HG03066 (cell line): ENCODE measurements at regions not wholly inside any gene's neighbourhood (a gene's known extent, or its start where the extent isn't known, plus 50 kb on each side); places are given as distances from the start of the nearest gene placed in this dataset.
"Not testable (repeated sequence)": the region's sequence is repeated elsewhere in the genome, so short reads cannot be mapped to it uniquely, and the experiment has no call there.

ENCODE experiments used
- ATAC-seq: cut with Tn5 transposase; IDR thresholded peaks from one replicate; pipeline ENCODE4 v1.9.1; 2021; ENCODE audit warnings: low read depth; ENCODE audit not compliant: unreplicated experiment

DNA sequence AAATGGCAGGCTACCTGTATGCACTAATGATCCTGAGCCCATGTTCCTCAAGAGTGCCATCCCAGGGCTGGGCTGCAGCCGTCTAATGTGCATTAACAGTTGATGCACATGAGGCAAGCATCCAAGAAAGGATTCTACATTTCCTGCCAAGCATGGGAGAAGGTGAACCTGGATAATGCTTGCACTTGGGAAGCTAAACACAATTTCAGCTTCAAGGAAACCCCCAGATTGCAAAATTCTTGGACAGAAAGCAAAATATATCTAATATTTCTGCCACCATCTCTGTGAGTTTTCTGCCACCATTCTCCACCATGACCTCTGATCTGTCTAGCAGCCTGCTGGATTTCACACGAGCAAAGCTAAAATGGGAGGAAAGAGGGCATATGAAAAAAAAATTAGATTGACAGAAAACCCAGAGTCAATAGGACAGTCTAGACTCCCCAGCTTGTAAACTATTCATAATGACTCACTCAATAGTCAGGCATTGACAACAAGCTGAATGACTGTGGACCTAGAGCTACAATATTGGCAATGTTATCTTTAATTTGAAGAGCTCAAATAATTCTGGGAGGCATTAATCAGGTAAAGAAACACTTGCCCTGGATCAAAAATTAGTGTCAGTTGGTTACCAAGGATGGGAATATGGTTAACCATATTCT is 91.9 kb upstream of the BCL2L14 start:
- no peak for ATAC-seq

DNA sequence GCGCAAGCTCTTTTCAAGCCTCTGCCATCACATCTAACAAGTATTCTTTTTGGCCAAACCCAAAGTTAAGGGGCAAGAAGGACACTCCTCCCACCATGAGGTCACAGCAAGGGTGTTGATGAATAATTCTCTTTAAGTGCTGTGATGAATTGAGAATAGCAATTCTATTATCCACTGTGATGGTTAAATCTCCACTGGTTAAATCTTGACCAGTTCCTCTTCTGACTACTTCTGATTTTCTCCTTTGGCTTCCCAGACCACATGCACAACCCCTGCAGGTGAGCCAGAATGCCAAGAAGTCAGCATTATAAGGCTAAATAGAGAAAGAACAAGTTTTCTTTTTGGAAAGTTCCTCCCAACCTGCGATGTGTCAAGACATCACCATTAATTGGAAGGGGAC is 90.6 kb upstream of the BCL2L14 start:
- no peak for ATAC-seq

DNA sequence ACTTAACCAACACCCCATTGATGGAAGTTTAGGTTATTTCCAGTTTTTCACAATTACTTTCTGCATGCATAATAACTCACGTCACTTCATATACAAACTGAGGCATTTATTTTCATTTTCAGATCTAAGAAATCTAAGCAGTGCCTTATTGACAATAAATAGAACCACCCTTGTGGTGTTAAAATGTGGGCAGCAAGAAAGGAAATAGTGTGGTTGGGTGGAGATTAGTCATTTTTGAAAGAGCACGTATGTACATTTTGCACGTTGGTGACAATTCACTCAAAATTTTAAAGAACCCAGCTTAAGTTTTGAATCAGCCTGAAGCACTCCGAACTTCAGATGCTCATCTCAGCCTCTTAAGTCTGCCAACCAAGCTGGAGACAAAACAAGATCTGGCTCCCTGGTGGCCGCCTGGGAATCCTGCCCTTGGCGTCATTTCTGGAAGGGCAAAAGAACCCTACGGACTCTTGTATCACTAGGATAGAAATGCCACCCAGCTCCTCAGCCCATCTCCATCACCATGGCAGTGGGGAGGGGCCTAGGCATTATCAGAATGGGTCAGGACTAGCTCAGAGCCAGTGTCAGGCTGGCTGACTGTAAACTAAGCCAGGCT is 89.5 kb upstream of the BCL2L14 start:
- peak; percentile 90 for ATAC-seq

DNA sequence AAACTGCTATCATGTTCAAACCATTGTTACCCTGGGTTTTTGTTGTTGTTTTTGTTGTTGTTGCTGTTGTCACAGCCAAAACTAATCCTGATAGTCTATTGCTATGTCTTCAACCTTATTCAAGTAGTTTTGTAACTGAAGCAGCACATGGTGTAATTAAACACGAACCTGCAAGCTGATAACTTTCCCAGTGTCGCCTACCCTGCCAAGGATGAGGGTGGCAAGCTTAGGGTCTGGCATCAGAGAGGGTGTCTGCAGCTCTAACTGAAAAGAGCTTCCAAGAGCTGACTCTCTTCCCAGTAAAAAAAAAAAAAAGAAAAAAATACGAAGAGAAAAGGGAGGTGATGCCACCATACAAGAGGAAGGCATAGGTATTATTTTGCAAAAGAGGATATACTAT is 86.3 kb upstream of the BCL2L14 start:
- ATAC-seq, result no peak

DNA sequence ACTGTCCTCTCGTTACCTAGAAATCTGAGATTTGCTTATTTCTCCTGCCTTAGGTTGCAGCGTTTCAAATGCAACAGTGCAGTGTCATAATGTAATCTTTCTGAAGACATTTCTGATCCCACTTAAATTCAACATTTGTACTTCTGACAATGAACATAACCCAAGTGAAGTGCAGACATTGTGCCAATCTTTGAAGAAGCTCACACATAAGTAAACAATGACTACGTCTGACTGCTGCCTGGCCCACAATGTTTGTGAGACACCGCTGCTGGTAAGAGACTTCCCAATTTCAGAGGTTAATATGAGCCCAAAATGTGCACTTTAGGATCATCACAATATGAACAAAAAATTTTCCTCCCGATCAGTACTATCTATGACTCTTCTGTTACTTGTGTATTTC is 84.6 kb upstream of the BCL2L14 start:
- no peak for ATAC-seq

DNA sequence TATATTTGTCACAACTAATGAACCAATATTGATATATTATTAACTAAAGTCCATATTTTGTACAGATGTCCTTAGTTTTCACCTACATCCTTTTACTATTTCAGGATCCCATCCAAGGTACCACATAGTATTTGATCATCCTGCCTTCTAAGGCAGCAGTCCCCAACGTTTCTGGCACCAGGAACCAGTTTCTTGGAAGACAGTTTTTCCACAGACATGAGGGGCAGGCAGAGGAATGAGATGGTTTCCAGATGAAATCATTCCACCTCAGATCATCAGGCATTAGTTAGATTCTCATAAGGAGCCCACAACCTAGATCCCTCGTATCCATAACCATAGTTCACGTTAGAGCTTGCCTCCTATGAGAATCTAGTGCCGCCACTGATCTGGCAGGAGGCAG is 82.8 kb upstream of the BCL2L14 start:
- no peak for ATAC-seq

DNA sequence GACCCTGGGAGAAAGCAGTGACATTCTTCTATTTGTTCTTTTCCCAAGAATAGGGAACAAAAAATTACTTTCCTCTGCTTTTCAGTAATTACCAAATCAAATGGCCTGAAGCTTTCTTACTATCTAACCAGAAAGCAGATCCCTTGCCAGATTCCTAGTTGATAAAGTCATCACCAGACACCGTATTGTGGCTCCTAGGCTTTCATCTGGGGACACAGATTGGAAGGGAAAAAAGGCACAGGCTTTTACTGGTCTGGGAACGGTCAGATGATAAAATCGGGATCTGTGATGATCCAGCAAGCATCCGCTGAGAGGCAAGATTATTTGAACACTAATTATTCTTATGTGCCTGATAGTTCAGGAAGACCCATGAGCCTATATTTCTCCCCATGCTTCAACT is 79.1 kb upstream of the BCL2L14 start:
- ATAC-seq, result no peak

DNA sequence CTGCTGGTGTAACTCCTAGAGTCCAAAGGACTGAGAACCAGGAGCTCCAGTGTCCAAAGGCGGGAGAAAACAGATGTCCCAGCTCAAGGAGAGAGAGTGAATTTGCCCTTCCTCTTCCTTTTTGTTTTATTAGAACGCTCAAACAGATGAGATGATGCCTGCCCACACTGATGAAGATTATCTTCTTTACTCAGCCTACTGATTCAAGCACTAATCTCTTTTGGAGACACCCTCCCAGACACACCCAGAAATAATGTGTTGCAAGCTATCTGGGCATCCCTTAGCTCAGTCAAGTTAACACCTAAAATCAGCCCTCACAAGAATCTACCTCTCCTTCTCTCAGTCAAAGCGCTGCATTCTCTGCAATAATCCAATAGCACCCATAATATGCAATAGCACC is 78.2 kb upstream of the BCL2L14 start:
- ATAC-seq, result no peak

DNA sequence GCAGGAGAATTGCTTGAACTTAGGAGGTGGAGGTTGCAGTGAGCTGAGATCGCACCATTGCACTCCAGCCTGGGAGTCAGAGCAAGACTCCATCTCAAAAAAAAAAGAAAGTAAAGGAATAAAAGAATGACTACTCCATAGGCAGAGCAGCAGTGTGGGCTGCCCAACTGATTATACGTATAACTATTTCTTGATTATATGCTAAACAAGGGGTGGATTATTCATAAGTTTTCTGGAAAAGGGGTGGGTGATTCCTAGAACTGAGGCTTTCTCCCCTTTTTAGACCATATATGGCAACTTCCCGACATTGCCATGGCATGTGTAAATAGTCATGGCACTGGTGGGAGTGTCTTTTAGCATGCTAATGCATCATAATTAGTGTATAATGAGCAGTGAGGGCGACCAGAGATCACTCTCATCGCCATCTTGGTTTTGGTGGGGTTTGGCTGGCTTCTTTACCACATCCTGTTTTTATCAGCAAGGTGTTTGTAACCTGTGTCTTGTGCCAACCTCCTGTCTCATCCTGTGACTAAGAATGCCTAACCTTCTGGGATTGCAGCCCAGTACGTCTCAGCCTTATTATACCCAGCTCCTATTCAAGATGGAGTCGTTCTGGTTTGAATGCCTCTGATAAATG is 72.3 kb upstream of the BCL2L14 start:
- not testable (repeated sequence) for ATAC-seq

DNA sequence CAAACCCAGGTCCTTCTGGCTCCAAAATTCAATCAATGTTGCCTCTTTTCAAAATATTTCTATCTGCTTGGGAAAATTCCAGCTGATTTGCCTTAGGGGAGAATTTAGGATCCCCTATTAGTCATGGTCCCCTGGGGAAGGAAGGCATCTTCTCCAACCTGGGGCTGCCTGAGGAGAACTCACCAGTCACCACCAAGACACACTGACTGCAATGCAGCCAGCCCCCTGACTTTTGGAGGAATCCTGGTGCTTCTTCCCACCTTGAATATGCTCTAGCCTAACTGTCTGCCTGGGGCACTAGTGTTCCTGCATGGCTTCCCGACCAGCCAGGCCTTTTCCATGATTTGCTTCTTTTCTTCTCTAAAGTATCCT is 71.8 kb upstream of the BCL2L14 start:
- ATAC-seq, result no peak

DNA sequence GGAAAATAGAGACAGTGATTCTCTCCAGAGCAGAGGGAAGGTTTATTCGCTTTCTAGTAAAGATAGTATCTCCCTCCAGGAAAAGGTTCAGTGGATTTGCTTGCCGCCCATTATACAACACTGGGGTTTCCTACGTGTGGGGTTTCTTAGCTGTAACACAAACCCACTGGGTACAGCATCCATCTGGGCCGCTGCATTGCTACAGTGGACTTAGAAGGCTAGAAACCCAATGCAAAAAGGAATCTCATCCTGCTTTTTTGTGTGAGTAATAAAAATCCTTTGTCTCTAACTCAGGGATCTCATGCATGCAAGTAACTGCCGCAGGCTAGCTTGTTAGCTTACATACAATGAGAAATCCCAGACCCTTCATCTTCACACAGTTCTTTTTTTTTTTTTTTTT is 67.1 kb upstream of the BCL2L14 start:
- no peak for ATAC-seq

DNA sequence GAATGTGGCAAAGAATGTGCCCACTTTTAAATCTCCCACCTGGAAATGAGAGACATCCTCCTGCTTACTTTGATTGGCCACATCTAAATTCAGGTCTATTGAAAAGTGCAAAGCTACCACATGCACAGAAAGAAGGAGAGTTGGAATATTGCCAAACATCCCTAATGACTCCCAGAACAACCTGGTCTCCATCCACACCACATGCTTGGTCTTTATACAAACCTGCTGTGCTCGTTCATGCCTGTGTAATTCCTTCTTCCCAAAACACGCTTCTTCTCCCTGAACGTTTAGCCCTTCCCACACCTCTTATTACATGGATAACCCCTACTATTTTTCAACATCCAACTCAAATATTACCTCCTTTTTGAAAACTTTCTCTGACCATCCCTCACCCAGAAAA is 66.2 kb upstream of the BCL2L14 start:
- ATAC-seq, result no peak

DNA sequence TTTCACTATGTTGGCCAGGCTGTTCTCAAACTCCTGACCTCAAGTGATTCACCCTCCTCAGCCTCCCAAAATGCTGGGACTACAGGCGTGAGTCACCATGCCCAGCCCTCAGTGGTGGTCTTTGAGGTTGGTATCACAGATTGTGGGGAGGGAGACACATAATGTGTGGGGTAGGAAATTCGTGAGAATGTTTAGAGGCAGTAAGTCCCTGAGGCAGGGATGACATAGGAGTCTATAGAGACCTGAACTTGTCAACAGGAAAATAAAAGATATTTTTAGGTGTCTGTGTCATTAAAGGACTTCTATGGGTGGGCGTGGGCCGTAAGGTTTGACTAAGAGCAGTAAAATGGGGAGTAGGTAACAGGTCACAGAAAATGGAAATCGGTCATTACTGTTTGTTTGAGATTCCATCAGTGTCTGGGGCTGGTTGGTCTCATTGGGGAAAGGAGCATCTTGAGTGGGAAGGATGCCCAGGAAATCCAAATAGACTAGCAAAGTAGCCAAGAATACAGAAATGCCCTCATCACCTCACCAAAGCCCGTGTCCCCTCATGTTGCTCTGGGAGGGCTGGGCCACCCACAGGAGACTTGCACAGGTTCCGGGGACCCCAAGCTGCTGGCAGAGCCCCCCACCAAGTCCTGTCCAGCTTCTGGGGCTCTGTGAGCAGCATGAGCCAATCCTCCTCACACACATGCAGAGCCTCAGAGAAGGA is 63.6 kb upstream of the BCL2L14 start:
- no peak for ATAC-seq

DNA sequence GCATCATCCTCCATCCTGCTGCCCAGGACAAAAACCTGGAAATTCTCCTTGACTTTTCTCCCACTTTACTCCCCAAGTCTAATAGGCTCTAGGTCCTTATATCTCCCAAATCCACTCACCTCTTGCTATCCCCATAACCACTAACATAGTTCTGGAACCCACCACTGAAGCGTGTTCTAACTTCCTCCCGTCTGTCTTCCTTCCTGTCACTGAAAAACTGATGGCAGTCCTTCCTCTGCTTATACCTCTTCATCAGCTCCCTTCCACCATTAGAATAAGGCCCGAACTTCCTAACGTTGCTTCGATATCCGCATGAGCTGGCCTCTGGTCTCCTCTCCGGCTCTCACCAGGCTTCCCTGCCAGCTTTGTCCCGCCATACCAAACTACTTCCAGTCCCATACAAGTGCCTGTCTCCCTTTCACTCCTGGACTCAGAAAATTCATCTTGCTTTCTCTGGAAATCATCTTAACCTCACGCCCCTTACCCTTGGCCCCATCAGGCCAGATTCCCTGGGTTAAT is 63.0 kb upstream of the BCL2L14 start:
- no peak for ATAC-seq

DNA sequence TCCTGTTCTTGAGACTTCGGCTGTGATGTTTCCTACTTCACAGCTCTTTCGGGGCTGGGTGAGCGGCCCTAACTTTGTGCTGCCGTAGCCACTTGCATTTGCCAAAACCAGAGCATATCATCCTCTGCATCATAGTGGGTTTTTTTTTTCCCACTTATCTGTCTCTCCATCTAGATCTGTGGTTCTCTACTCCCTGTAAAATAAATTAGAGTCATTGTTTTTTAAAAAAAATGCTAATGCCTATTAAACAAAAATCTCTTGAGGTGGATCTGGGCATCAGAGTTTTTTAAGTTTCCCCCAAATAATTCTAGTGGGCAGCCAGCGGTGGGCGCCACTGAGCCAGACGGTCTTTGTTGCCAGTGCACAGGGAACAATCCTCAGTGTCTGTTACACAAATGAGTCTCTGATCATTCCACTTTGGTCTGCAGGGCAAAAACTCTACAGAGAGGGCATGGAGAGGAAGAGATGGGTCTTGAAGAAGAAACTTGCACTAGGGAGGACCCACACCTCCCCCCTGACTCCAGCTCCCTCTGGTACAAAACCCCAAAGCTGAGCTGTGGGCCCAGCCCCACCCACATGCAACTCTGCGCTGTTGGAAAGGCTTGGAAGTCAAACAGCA is 62.4 kb upstream of the BCL2L14 start:
- no peak for ATAC-seq

DNA sequence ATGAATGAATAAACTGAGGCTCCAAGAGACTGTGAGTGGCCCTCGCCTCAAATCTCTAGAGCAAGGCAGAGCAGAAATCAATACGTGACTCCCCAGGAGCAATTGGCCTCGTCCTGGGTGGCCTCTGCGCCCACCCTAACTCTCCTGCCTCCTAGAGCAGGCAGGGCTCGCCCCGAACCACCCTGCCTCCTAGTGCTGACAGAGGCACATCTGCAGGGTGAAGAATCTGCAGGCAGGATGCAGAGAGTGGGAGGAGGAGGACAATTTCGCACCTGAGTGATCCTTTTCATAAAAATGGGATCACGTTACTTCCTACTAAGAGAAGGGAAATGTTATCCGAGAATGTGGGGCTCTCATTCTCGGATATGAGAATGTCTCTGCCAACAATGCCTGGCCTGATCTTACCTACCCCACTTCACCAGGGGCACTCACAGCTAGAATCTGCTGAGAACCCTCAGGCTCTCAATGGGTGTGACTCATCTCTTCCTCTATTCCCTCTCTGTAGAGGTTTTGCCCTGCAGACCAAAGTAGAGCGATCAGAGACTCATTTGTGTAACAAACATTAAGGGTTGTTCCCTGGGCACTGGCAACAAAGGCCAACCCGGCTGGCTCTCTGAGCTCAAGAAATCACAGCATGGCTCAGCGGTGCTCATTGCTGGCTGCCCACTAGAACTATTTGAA is 61.7 kb upstream of the BCL2L14 start:
- peak; percentile 43 for ATAC-seq

DNA sequence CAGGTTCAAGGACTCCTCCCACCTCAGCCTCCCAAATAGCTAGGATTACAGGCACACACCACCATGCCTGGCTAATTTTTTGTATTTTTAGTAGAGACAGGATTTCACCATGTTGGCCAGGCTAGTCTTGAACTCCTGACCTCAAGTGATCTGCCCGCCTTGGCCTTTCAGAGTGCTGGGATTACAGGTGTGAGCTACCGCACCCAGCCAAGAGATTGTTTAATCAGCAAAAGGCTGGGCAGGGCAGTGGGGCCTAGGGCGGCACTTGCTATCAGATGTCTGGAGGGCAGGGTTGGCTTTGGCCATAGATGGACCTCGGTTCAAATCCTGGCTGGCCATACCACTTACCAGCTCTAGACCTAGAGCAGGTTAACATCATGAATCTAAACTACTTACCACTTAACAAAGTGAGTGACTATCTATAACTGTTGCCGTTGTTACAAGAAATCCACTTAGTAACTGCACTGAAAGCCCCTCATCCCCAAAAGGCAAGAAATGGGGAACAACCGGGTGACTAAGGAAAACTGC is 60.9 kb upstream of the BCL2L14 start:
- ATAC-seq, result not testable (repeated sequence)

DNA sequence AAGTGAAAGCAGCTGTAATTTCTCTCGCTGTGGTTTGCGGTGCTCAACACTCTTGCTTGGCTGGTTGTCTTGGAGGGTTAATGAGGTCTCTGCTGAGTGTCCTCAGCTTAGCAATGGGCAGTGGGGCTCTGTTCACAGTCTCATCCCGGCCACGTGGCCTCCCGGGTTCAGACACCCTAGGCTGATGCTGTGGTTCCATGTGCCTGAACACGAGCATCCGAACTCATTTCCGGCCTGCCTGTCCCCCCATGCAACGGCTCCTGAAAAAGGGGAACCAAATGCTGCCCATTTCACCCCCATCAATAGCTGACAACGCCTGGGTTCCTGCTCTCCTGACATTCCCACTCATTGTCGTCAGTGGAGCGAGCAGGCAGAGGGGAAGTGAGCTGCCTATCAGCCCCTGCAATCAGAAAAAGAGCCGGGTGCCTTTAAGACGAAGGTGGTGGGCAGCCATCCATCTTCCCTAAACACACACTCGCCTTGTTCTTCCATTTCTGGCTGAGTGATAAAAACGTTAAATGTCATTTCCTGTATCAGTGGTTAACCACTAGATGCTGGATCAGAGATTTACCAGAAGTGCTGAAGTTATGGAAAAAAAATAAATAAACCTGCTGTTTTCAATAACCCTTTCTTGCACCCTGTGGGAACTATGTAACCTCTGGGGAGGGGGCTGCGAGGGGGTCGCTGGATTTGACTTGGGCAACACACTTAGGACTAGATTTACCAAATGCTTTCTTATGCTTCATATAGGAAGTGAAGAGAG is 60.3 kb upstream of the BCL2L14 start:
- peak; percentile 50 for ATAC-seq

DNA sequence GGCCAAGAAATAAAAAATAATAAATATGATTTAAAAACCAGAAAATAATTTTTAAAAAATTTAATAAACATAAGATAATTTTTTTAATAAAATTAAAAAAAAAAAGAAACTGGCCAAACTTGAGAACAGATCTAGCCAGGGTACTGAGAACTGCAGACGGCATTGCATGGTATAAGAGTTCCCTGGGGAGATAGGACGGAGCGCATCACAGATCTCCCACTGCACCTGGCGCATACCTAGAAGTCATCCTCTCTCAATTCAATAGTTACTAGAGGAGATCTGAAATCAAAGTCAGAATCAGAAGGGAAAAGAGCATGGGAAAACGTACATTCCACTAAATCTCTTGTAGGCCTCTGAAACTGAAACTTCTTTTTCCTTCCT is 58.9 kb upstream of the BCL2L14 start:
- ATAC-seq, result no peak
